ENCODE measurements at regions not wholly inside any gene's neighbourhood (a gene's known extent, or its start where the extent isn't known, plus 50 kb on each side); places are given as distances from the start of the nearest gene placed in this dataset.

DNA sequence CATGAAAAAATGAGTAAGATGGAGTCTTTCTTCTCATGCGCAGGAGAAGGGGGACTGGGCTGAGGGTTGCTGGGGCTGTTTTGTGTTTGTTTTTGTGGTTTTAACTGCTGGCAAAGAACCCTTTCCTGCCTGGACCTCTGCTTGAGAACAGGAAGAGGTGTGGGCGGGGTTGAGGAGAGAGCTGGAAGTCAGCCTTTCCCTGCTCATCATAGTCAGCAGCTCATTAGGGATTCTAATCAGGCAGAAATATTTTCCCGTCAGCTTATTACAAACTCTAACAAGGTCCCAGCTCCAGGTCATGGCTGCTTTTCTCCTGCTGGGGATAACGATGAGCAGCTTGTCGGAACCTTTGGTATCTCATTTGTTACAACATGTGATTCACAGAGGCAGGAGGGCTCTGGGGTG, 185.0 kb upstream of the NRXN3 start:
- Histone ChIP-seq H3K27me3 (ENCODE audit: control insufficient read depth, insufficient read depth, low read length) (no peaks in the 10 kb centered on the region), H3K9me3 (ENCODE audit: control insufficient read depth, insufficient read depth, low read length) (peaks cover 10% of the 10 kb centered on the region; the same call in 1 of the 2 replicates), H3K27ac (ENCODE audit: low read depth, low read length) (no peak overlapping the region), H3K4me3 (ENCODE audit: low read depth, low read length) (no peak overlapping the region)
- POLR2A ChIA-PET, result no interaction called here
- TF ChIP-seq, protein P1, sequence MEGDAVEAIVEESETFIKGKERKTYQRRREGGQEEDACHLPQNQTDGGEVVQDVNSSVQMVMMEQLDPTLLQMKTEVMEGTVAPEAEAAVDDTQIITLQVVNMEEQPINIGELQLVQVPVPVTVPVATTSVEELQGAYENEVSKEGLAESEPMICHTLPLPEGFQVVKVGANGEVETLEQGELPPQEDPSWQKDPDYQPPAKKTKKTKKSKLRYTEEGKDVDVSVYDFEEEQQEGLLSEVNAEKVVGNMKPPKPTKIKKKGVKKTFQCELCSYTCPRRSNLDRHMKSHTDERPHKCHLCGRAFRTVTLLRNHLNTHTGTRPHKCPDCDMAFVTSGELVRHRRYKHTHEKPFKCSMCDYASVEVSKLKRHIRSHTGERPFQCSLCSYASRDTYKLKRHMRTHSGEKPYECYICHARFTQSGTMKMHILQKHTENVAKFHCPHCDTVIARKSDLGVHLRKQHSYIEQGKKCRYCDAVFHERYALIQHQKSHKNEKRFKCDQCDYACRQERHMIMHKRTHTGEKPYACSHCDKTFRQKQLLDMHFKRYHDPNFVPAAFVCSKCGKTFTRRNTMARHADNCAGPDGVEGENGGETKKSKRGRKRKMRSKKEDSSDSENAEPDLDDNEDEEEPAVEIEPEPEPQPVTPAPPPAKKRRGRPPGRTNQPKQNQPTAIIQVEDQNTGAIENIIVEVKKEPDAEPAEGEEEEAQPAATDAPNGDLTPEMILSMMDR (IDR thresholded peaks at IDR 0.05; ENCODE audit: low read depth, low read length), result no peak
- CTCF ChIA-PET, result no interaction called here
- DNase-seq (ENCODE audit: low read depth, low spot score), result no peak

DNA sequence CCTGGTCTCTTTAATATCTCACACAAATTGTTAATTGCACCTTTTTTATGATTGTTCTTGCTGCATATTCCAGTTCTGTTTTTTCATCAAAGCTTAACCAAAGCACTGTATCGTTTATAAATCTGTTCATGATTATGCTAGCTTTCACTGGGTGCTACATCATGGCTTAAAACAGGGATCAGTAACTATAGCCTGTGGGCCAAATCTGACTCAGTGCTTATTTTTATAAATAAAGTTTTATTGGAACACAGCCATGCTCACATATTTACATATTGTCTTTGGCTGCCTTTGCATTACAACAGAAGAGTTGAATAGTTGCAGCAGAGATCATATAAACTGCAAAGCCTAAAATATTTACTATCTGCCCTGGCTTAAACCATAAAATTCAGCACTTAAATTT, 183.4 kb upstream of the NRXN3 start:
- Histone ChIP-seq H3K4me3 (ENCODE audit: low read depth, low read length) (no peak overlapping the region), H3K27me3 (ENCODE audit: control insufficient read depth, insufficient read depth, low read length) (no peaks in the 10 kb centered on the region), H3K9me3 (ENCODE audit: control insufficient read depth, insufficient read depth, low read length) (peaks cover 8% of the 10 kb centered on the region), H3K27ac (ENCODE audit: low read depth, low read length) (no peak overlapping the region)
- DNase-seq (ENCODE audit: low read depth, low spot score), result no peak
- ChIA-PET POLR2A (no interaction called here), CTCF (no interaction called here)
- TF ChIP-seq, protein P1 (IDR thresholded peaks at IDR 0.05; ENCODE audit: low read depth, low read length), result no peak

DNA sequence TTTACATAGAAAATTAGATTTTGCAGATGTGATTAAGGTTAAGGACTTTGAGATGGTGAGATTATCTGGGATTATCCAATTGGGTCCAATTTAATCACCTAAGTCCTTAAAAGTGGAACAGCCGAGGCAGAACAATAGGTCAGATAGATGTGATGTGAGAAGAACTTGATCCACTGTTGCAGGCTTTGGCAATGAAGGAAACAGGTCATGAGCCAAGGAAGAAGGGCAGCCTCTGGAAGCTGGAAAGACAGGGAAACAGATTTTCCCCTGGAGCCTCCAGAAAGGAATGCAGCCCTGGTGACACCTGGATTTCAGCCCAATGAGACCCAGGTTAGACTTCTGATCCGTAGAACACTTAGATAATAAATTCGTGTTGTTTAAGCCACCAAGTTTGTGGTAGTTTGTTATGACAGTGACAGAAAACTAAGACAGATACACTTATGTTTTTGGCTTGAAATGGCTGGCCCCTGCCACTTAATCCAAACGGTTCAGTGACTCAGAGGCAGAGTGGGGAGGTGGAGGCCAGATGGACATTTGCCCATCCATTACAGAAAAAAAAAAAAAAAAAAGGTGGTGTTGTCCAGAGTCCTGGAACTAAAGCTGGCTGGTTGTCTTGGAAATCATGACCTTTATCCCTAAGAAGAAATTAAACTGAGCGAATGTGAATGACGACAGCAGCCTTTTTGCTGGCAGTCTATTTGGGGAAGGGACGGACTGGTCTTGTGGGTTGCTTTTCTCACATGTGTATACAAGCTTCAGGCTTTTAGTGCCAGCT, 181.9 kb upstream of the NRXN3 start:
- H3K27me3 ChIP-seq (ENCODE audit: control insufficient read depth, insufficient read depth, low read length), result no peaks in the 10 kb centered on the region
- no peak overlapping the region for H3K4me3 ChIP-seq (ENCODE audit: low read depth, low read length)
- ChIA-PET CTCF (no interaction called here), POLR2A (no interaction called here)
- H3K9me3 ChIP-seq (ENCODE audit: control insufficient read depth, insufficient read depth, low read length), result peaks cover 4% of the 10 kb centered on the region; the same call in 1 of the 2 replicates
- DNase-seq (ENCODE audit: low read depth, low spot score), result no peak
- TF ChIP-seq, protein P1 (IDR thresholded peaks at IDR 0.05; ENCODE audit: low read depth, low read length), result no peak
- no peak overlapping the region for H3K27ac ChIP-seq (ENCODE audit: low read depth, low read length)

DNA sequence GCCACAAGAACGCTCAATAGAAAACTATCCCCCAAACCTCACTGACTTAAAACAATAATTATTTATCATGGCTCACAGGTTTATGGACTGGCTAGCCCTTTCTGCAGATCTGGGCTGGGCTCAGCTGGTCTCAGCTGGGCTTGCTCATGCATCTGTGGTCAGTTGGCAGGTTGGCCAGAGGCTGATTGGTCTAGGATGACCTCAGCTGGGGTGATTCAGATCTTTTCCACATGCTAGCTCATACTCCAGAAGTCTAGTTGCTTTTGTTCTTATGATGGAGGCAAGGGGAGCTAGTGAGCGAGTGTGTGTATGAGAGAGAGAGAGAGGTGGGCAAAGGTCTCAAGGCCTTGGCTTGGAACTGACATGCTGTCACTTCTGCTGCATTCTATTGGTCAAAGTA, 181.2 kb upstream of the NRXN3 start:
- H3K27ac ChIP-seq (ENCODE audit: low read depth, low read length), result no peak overlapping the region
- H3K9me3 ChIP-seq (ENCODE audit: control insufficient read depth, insufficient read depth, low read length), result peaks cover 4% of the 10 kb centered on the region
- H3K4me3 ChIP-seq (ENCODE audit: low read depth, low read length), result no peak overlapping the region
- CTCF ChIA-PET, result no interaction called here
- no peaks in the 10 kb centered on the region for H3K27me3 ChIP-seq (ENCODE audit: control insufficient read depth, insufficient read depth, low read length)
- POLR2A ChIA-PET, result no interaction called here
- DNase-seq (ENCODE audit: low read depth, low spot score), result peak; percentile 1
- TF ChIP-seq, protein P1 (IDR thresholded peaks at IDR 0.05; ENCODE audit: low read depth, low read length), result no peak

DNA sequence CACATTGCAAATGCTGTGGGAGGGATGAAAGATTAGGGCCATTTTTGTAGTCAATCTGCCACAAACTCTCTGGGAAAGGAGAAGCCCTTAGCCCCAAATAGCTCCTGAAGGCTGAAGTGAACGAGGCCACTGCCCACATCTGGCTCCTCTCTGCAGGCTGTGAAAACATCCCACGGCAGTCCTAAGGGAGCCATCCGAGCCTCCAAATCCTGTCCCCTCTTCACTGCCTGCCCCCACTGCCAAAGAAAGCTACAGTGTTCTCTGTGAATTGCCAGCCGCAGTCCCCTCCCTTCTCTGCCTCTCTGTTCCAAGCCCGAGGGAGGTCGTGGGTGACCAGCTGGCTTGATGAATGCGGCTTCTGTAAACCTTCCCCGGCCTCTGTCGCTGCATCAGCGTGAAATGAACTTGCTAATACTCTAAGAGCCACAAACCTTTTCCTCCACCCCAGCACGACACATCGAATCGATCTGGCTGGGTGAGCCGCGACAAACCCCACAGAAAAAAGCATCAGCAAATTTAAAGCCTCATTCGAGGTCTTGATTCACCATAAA, 180.7 kb upstream of the NRXN3 start:
- peaks cover 4% of the 10 kb centered on the region for H3K9me3 ChIP-seq (ENCODE audit: control insufficient read depth, insufficient read depth, low read length)
- H3K27ac ChIP-seq (ENCODE audit: low read depth, low read length), result no peak overlapping the region
- TF ChIP-seq, protein P1 (IDR thresholded peaks at IDR 0.05; ENCODE audit: low read depth, low read length), result no peak
- ChIA-PET CTCF (no interaction called here), POLR2A (no interaction called here)
- H3K27me3 ChIP-seq (ENCODE audit: control insufficient read depth, insufficient read depth, low read length), result no peaks in the 10 kb centered on the region
- no peak for DNase-seq (ENCODE audit: low read depth, low spot score)
- no peak overlapping the region for H3K4me3 ChIP-seq (ENCODE audit: low read depth, low read length)
